Esophagus squamous epithelium (tissue), 4 donors: ENCODE measurements at regions not wholly inside any gene's neighbourhood (a gene's known extent, or its start where the extent isn't known, plus 50 kb on each side); places are given as distances from the start of the nearest gene placed in this dataset.

Experiments
- POLR2A ChIP-seq, 4 donors: fragments of 450-650 bp; IDR thresholded peaks; one replicate each; pipeline ENCODE4 v1.6.1; 2017; ENCODE audit warnings: antibody characterized with exemption in 4 of 4, mild to moderate bottlenecking in 4 of 4, moderate library complexity in 3 of 4
- TF ChIP-seq, protein P1 (sequence below), 6 experiments: fragments of 450-650 bp in 4 of 6; fragments of 200-600 bp in 2 of 6; sonication (generic) in 2 of 6; IDR thresholded peaks; one replicate each; pipeline ENCODE4 v1.5.1; 2016 to 2019; ENCODE audit warnings: antibody characterized with exemption in 6 of 6, mild to moderate bottlenecking in 4 of 6, moderate library complexity in 4 of 6

DNA sequence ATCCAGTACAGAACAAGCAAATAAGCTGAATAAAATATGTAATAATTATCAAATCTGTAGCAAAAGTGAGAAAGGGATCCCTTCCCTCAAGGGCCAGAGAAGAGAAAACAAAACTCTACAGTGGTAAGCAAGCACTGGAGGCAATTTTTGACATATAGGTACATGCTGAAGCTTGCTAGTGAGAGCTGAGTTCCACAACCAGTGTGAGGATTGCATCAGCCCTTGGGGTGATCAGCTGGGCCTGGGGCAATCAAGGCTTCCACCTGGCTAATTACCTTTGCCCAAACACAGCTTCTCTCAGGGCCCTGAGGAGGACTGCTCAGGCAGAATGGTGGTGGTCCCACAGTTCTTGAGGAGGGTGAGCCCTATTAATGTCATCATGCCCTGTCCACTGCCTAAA is 134.4 kb upstream of the DLX6 start:
- TF ChIP-seq, protein P1, sequence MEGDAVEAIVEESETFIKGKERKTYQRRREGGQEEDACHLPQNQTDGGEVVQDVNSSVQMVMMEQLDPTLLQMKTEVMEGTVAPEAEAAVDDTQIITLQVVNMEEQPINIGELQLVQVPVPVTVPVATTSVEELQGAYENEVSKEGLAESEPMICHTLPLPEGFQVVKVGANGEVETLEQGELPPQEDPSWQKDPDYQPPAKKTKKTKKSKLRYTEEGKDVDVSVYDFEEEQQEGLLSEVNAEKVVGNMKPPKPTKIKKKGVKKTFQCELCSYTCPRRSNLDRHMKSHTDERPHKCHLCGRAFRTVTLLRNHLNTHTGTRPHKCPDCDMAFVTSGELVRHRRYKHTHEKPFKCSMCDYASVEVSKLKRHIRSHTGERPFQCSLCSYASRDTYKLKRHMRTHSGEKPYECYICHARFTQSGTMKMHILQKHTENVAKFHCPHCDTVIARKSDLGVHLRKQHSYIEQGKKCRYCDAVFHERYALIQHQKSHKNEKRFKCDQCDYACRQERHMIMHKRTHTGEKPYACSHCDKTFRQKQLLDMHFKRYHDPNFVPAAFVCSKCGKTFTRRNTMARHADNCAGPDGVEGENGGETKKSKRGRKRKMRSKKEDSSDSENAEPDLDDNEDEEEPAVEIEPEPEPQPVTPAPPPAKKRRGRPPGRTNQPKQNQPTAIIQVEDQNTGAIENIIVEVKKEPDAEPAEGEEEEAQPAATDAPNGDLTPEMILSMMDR (IDR thresholded peaks at IDR 0.05): no peak
- no peak for TF ChIP-seq POLR2A (IDR thresholded peaks at IDR 0.05)
